ENCODE measurements at regions not wholly inside any gene's neighbourhood (a gene's known extent, or its start where the extent isn't known, plus 50 kb on each side); places are given as distances from the start of the nearest gene placed in this dataset.
"Not testable (repeated sequence)": the region's sequence is repeated elsewhere in the genome, so short reads cannot be mapped to it uniquely, and the experiment has no call there.

DNA sequence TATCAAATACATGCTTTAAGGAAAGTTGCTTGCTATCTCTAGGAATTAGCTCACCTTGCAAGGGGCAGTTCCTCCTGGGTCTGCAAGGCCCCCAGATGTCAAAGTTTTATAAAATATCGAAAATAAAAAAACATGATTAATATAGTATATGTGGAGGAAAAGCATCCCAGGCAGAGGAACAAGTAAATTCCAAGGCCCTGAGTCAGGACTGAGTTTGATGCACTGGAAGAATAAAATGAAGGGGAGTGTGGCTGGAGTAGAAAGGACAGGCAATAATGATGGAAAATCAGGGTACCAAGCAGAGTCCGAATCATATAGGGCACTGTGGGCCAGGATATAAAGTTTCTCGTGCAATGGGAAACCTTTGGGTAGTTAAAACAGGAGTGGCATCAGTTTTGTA is 112.4 kb upstream of the EEPD1 start:
- no peak for DNase-seq

DNA sequence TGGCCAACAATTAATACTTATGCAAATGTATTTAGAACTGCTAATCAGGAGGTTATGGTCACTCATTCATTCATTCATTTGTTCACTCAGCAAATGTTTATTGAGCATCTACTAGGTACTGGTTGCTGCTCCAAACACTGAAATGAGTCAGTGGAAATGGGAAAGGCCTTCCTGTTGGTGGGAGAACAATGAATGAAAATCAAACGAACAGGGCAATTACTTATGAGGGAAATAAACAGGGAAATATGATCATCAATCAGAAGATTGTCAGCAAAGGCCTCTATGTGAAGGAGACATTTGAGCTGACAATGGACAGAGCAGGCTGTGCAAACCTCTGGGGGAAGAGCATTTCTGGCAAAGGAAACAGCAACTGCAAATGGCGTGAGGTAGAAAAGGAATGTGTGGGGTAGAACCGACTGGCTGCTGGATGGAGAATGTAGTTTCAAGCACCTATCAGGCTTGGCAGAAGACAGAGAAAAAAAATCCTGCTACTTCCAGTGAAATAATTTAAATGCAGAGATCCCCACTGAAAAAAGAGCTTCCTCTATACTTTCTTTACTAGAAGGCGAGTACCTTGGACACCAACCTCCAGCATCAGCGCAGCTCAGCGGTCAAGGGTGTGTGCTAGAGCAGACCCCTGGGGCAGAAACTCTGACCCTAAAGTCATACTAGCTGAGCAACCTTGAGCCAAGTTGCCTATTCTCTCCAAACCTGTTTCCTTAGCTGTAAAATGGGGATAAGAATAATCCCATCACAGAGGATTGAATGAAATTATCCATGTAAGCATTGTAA is 108.8 kb upstream of the EEPD1 start:
- no peak for DNase-seq

DNA sequence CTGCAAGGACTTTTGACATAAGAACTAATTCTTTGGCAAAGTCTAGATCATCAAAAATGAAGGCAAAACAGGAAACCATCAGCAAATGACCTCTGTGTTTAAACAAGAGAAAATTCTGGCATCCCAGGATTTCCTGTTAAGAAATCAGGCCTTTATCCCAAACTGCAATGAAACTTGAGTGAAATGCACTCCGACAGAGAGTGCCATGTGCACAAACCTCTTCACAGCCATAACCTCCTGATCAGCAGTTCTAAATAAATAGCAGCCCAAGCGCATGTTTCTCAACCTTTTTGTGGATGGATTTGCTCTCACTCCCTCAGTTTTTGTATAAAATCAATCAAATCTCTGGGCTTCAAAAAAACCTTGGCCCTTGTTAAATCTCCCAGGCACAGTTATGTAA is 107.7 kb upstream of the EEPD1 start:
- no peak for DNase-seq

DNA sequence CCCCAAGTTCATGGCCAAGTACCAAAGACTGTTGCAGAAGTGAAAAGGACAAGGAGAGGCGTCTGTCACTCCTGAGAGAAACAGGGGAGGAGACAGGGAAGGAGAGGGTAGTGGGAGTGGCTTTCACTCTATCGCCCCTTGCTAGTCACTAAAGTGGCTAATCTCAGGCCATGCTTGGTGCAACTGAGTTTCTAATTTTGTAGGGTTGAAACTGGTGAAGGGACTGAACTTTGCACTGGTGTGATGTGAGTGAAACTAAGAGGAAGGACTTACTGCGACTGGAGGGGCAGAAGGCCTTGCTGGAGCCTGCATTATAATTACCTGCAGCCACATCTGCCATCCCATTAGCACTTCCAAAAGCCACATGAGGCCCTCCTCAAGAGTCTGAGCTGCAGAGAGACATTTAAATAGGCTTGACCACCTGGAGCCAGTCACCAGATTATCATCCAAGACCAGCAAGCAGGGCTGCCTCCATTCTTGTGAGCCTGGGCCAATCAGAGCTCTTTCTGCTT is 107.2 kb upstream of the EEPD1 start:
- no peak for DNase-seq

DNA sequence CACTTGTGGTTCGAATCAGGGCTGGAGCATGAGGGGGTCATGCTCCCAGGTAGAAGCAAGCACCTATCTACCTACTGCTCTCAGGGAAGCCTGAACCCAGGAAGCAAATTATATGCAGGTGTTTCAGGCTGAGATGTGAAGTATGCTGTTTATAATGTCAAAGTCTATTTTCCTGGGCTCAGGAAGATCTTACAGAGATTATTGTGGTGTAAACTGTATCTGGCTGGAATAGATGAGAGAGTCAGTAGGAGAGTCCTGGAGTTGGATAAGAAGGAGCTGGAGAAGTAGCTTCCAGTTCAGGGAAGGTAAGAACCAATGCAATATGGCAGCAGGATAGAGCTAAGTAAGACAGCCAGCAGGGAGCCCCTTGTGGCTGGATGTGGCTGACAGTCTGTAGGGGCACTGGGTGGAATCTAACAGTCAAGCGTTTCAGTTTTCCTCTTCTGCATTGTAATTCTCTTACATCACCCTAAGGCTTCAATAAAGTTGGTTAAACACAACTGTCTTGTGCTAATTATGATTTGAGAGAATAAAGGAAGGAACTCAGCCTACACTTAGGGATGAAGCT is 105.9 kb upstream of the EEPD1 start:
- DNase-seq: no peak

DNA sequence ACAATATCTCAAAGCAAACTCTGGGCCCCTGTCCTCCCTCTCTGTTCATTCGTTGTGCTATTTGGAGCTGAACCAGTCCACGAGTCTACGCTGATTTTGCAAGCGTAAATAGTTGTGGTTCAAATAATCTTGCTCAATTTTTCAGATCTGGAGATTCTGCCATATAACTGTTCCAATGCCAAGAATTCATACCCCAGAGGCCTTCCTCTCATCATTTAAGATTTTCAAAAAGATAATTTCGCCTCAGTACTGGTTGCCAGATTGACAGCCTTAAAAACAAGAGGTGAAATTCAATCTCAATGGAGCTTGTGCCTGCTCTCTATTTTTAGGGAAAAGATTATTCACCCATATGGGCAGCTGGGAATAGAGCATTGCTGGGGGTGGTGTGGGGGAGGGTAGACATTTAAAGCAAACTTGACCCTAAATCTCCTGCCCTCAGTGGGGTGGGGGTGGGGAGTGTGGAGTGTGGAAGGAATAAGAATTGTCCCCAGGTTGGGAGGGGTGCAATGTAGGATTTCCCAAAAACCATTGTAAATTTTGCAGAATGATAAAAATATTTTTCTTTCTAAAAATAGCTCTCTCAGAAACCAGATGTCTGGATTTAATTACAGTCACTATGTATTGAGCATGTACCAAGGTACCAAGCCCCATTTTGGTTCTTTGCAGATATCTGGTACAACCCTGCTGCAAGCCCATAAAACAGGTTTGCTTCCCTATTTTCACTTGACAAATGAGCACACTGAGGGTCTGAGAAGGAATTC is 104.7 kb upstream of the EEPD1 start:
- no peak for DNase-seq

DNA sequence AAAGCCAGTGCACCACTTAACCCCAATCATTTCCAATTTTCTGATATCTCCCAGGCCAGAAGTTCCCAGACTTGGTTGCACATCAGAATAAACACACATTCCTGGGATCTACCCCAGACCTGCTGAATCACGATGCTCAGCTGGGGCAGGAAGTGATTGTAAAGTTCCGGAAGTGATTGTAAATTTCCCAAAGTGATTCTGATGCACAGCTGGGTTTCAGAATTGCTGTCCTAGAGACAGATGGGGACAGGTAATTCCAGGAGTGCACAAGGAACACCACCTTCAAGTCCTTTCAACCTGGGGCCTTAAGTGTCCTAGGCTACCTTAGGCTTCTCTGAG is 104.2 kb upstream of the EEPD1 start:
- no peak for DNase-seq

DNA sequence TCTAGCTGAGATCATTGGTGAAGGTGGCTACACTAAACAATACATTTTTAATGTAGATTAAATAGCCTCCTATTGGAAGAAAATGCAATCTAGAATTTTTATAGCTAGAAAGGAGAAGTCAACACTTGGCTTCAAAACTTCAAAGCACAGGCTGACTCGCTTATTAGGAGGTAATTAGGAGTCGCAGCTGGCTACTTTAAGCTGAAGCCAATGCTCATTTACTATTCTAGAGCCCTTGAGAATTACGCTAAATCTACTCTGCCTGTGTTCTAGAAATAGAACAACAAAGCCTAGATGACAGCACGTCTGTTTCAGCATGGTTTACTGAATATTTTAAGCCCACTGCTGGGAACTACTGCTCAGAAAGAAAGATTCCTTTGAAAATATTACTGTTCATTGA is 101.6 kb upstream of the EEPD1 start:
- DNase-seq: no peak

DNA sequence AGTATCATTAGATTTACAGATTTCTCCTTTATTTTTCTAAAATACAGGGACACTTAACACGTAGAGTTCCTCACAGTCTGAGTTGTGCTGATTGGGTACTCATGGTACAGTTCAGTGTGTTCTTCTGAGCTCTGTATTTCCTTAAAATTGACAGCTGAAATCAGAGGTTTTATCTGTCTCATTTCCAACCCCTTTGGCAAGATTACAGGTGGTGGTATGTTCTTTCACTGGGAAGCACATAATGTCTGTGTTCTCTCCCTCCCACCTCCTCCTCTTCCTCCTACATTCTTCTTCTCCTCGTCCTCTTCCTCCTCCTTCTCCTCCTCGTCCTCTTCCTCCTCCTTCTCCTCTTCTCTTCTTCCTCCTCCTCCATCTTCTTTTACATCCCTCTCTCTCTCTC is 99.5 kb upstream of the EEPD1 start:
- DNase-seq: no peak

DNA sequence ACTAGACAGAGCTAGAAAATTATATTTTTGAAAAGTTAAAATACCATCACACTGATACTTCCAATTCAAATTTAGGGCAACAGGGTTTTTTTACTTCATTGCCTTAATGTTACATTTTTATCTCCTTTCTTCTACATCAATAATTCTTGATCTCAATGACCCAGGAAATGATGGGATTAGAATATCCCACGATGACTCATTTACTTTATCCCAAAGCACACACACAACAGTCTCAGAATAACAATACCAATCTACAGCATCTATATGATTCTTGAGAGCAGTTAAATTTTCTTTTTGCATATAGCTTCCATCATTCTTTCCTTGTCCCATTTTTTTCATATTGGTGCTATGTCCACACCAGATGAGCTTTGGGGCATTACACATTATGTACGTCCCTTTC is 98.4 kb upstream of the EEPD1 start:
- no peak for DNase-seq

DNA sequence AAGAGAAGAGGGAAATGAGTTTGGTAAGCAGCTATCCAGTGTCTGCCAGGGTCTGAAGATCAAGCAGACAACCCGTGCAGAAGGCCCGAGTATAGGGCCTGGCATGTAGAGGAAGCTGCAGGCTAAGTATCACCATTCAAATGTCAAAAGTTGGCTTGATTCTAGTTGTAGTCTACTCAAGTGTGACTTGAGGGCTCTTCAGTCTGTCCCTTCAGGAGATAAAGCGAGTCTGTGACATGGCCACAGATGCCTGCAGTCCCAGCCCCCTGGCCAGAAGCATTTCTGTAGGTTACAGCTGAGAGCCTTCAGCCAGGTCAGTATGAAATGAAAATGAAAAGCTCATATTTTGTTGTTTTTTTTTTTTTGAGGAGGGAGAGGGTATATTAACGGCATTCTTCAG is 97.8 kb upstream of the EEPD1 start:
- no peak for DNase-seq

DNA sequence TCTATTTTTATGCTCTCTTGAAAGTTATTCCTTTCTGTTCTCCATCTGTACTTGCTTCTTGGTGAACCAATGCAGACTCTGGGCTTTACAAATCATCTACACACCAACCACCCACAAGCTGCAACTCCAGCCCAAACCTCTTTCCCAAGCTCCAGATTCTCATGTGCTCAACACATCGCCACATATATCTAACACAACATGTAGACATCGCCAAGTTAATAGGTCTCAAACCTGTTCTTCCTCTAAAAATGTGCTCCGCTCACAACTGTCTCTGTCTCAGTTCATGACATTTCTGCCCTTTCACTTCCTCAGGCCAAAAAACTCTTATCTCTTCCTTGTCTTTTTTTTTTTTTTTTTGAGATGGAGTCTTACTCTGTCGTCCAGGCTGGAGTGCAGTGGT is 95.7 kb upstream of the EEPD1 start:
- no peak for DNase-seq

DNA sequence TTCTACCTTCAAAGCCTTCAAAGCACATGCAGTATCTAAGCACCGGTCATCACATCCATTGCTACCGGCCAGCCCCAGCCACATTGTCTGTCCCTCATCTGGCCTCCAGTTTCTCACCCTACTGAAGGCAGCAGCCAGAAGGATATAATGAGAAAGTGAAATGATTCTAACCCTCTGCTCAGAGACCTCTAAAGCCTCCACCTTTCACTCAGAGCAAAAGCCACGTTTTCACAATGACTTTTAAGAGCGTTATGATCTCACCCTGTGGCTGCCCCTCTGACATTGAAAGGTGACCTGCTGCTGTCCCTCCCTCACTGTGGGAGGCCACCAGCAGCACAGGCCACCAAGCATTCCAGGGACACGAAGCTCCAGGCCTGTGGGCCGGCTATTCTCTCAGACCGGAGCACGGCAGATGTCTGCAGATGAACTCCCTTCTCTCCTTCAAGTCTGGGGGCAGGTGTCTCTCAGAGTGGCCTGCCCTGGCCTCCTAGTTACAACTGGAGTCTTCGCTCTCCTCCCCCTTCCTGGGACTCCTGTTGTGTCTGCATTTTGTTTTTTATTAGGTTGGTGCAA is 94.9 kb upstream of the EEPD1 start:
- no peak for DNase-seq

DNA sequence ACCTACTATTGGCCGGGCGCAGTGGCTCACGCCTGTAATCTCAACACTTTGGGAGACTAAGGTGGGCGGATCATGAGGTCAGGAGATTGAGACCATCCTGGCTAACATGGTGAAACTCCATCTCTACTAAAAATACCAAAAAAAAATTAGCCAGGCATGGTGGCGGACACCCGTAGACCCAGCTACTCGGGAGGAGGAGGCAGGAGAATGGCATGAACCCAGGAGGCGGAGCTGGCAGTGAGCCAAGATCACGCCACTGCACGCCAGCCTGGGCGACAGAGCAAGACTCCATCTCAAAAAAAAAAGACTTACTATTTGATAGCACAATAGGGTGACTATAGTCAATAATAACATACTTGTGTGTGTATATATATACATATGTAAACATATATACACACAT is 92.7 kb upstream of the EEPD1 start:
- DNase-seq: not testable (repeated sequence)

DNA sequence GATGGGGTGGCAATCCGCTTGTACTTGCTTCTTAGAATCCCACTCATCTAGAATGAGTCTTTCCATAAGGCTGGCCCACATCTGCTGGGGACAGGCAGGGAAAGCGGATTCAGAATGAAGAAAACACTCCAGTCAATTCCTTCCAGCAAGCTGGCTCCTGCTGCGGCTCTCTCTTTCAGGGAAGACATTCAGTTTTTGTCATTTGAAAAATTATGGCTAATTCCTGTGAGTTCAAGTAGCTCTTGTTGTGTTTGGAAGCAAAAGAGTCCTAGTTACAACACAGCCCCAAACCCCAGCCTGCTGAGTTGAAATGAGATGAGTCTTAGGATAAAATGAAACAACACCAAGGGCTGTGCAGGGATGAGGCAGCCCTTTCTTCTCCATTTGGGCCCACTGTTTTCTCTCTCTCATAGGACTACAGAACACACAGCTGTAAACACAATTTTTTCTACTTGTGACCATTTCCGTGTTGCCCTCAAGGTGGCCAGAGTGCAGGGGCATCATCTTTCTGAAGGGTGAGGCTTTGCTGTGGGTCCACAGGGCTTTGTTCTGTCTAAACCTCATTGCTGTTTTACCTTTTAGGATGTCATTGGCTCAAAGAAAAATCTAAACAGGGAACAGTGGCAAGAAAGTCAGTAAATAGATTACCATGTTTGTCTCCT is 90.8 kb upstream of the EEPD1 start:
- DNase-seq: no peak

DNA sequence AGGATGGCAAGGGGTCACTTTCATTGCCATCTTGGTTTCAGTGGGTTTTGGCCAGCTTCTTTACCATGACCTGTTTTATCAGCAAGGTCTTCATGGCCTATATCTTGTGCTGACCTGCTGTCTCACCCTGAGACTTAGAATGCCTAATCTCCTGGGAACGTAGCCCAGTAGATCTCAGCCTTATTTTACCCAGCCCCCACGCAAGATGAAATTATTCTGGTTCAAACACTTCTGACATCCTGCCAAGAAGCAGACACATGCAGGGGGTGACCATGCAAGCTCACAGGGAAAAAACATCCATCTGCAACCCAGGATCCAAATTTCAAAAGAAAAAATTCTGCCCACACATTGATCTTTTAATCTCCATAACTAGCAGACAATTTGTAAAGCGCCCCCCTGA is 88.4 kb upstream of the EEPD1 start:
- no peak for DNase-seq

DNA sequence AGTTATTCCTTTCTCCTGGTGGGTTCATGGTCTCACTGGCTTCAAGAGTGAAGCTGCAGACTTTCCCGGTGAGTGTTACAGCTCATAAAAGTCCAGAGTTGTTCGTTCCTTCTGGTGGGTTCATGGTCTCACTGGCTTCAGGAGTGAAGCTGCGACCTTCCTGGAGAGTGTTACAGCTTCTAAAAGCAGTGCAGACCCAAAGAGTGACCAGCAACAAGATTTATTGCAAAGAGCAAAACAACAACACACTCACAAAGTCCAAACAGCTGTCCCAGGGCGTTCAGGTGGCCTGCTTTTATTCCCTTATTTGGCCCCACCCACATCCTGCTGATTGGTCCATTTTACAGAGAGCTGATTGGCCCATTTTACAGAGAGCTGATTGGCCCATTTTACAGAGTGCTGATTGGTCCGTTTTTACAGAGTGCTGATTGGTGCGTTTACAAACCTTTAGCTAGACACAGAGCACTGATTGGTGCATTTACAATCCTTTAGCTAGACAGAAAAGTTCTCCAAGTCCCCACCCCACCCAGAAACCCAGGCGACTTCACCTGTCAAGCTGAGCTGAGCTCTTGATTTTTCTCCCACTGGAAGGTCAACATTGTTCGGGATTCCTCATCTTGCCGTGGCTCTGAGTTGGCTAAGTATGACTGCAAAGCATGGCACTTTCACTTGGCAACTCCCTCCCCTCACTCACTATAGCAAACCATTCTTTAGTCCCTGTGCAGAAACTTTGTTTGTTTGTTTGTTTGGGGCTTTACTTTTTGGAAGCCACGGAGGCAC is 87.3 kb upstream of the EEPD1 start:
- not testable (repeated sequence) for DNase-seq

DNA sequence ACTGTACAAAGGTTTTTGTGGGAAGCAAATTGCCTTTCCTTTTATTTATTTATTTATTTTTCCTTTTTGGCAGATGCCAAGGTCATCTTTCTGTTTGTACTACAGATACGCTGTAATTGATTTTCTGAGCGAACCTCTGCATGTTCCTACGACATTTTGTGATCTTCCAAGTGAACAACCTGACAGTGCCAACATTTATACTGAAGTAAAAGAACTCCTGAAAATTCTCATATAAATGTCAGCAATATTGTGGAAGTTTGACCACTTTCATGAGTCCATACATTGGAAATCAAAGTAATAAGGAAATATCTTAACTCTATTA is 86.8 kb upstream of the EEPD1 start:
- no peak for DNase-seq

DNA sequence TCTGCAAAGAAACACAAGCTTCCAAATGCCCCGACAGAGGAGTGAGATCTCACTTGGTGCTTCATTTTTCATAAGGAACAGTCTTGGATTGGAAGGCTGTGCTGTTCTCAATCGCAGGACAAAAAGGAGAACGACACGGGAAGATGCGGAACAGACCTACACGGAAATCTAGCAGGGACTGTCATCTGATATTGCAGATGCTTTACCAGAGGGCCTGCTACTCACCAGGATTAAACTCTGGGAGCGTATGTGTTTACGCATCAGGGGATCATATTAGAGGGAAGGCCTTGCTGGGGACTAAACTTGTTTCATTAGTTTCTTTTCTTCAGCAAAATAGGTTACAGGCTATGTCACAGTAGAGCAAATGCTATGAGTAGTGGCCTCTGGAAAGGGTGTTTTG is 82.8 kb upstream of the EEPD1 start:
- no peak for DNase-seq

DNA sequence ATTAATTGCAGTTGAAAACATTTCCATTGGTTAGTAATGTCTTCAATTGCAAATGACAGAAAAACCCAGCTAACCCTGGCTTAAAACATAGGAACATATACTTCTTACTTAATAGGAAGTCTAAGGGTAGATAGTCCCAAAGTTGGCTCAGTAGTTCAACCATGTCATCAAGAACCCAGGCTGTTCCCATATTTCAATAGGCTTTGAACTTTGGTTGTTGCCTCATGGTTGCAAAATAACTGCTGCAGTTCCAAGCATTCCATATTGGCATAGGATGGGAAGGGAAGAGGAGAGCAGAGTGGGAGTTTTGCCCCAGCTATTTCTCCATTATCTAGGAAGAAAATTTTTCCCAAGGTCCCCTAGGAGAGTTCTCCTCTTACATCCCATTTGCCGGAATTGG is 81.4 kb upstream of the EEPD1 start:
- no peak for DNase-seq

DNA sequence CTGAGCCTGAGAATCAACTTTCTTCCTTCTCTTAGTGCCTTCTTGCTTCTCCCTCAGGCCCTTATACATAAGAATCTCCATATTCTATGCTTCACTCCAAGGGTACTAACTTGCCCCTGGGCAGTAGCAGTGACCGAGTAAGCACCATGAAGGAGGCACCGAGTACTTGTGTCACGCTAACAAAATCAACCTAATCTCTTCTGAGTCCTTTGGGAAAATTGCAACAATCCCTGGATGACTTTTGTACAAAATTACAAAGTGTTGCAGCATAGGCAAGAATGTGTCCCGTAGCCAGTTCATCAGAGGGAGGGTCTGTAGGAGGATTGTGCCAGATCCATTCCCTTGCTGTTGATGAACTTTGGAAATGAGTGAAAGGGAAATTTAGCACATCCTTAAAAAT is 80.4 kb upstream of the EEPD1 start:
- no peak for DNase-seq

DNA sequence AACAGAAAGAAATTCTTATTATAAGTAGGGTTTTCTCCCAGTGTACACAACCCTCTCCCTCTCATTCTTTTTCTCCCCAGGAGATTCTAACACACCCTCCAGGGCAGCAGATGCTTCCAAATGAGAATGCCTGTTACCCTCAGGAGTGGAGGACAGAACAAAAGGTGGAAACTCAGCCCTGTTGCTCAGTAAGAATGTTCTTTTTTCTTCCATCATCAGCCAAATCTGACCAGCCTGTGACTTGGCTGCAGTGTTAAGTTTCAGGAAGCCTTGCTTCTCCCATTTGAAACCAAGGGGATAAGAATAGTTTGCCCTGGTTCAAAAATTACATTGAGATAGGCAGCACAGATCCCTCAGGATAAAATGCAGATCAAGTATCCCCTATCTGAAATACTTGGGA is 77.5 kb upstream of the EEPD1 start:
- DNase-seq: no peak

DNA sequence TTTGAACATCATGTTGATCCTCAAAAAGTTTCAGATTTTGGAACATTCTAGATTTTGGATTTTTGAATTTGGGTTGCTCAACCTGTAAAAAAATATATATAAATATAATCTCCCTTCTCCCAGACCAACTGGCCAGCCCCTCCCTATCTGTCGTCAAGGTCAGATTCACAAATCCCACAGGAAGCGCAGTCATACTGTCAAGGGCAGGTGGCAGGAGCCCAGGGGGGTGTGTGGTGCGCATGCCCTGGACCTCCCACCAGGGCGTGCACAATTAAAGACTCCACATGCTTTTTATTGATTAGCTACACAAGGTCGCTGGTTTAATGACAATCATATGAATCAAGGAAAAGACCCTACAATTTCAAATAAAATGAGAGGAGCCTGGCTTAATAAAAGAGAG is 77.0 kb upstream of the EEPD1 start:
- DNase-seq: no peak

Measured in SW 1271 (cell line).